ENCODE measurements at regions not wholly inside any gene's neighbourhood (a gene's known extent, or its start where the extent isn't known, plus 50 kb on each side); places are given as distances from the start of the nearest gene placed in this dataset.
A peak's percentile ranks its signal among the peaks of the same experiment; 100 is the strongest.

DNA sequence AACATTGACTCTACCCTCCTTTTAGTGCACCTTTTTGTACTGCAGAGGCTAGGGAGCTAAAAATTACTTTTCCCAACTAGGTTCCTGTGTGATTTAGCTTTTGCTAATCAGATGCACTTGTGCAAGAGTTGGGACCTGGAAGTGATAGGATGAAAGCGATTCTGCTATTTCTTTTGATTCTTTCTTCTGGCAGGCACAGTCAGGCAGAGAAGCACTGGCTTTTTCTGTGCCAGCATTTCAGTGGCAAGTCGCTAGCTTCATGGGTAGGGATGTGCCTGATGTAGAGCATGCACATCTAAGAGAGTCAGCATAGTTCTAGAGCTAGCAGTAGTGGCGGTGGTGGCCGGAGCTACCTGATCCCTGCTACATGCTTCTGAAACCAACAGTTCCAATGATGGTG is 89.8 kb downstream of the MDH1 start:
- Histone ChIP-seq H3K4me1 (peaks cover 0 to 7% (median 0%) of the 10 kb centered on the region in 3 donors), H3K9me3 (no peaks in the 10 kb centered on the region), H3K27ac (no peak overlapping the region), H3K27me3 (no peaks in the 10 kb centered on the region), H3K36me3 (no peaks in the 10 kb centered on the region), H3K4me3 (no peak overlapping the region)
- ATAC-seq: no peak
- WGBS, 2 donors (ENCODE audit: low coverage in 1 of 2): 75 to 83% methylated on average over 4 of the region's 4 CpGs
- TF ChIP-seq EP300 (IDR thresholded peaks at IDR 0.05) (no peak), POLR2AphosphoS5 (IDR thresholded peaks at IDR 0.05) (no peak), POLR2A (IDR thresholded peaks at IDR 0.05) (no peak)
- TF ChIP-seq, protein P1, sequence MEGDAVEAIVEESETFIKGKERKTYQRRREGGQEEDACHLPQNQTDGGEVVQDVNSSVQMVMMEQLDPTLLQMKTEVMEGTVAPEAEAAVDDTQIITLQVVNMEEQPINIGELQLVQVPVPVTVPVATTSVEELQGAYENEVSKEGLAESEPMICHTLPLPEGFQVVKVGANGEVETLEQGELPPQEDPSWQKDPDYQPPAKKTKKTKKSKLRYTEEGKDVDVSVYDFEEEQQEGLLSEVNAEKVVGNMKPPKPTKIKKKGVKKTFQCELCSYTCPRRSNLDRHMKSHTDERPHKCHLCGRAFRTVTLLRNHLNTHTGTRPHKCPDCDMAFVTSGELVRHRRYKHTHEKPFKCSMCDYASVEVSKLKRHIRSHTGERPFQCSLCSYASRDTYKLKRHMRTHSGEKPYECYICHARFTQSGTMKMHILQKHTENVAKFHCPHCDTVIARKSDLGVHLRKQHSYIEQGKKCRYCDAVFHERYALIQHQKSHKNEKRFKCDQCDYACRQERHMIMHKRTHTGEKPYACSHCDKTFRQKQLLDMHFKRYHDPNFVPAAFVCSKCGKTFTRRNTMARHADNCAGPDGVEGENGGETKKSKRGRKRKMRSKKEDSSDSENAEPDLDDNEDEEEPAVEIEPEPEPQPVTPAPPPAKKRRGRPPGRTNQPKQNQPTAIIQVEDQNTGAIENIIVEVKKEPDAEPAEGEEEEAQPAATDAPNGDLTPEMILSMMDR (IDR thresholded peaks at IDR 0.05): no peak

DNA sequence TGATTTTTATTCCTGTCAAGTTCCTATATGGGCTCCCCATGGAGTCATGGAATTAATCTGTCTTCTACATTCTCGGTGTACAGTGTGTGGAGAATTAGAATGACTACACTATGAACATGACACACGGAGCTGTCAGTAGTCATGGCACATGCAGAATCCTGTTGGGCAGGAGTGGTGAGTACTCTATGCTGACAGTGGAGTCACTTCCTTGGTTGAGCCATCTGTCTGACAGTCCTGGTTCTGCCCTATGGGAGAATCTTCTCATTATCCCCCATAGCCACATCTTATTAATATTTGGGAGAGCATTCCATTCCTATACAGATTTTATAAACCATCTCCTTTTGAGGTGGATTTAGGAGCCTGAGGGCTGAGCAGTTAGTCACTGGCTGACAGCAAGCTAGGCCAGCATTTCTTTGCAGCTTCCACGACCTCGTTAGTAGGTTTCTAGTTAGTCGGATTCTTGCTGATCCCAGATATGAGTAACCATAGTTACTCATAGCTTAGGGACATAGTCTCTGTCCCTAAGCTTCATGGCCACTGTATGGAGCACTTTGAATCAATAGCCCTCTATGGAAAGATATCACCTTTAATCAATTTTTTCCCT is 90.6 kb downstream of the MDH1 start:
- no peaks in the 10 kb centered on the region for H3K36me3 ChIP-seq
- no peak overlapping the region for H3K27ac ChIP-seq
- ATAC-seq: no peak
- no peak for TF ChIP-seq POLR2A (IDR thresholded peaks at IDR 0.05)
- TF ChIP-seq POLR2AphosphoS5 (IDR thresholded peaks at IDR 0.05): no peak
- no peak for TF ChIP-seq EP300 (IDR thresholded peaks at IDR 0.05)
- TF ChIP-seq, protein P1 (IDR thresholded peaks at IDR 0.05): no peak
- WGBS, 2 donors (ENCODE audit: low coverage in 1 of 2): 83 to 96% methylated on average over 2 to 4 of the region's 5 CpGs
- no peak overlapping the region for H3K4me3 ChIP-seq
- H3K4me1 ChIP-seq: peaks cover 0 to 7% (median 0%) of the 10 kb centered on the region in 3 donors
- no peaks in the 10 kb centered on the region for H3K27me3 ChIP-seq
- H3K9me3 ChIP-seq: no peaks in the 10 kb centered on the region

DNA sequence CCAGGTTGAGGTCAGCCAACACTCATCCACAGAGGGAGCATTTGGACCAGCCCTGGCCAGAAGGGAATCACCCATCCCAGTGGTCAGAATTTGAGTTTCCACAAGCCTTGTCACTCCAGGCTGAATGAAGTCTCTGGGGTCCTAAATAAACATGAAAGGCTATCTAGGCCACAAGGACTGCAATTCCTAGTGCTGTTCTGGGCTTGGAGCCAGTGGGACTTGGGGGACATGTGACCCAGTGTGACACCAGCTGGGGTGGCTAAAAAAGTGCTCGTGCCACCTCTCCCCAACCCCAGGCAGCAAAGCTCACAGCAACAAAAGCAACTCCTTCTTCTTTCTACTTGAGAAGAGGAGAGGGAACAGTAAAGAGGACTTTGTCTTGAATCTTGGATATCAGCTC is 91.7 kb downstream of the MDH1 start:
- no peak overlapping the region for H3K27ac ChIP-seq
- ATAC-seq: no peak
- 80% methylated on average over 1 of the region's 1 CpG; no CpG with 5 or more reads in 1 of the 2 donors for WGBS, 2 donors (ENCODE audit: low coverage in 1 of 2)

DNA sequence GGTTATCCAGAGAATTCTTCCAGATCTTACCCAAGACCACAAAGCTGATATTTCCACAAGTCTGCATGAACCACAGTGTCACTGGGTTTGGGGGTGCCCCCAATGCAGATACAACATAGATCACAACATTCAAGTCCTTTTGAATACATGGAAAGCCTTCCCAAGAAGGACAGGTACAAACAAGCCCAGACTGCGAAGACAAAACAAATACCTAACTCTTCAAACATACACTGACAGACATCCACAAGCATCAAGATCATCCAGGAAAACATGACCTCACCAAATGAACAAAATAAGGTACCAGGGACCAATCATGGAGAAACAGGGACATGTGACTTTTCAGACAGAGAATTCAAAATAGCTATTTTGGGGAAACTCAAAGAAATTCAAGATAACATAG is 93.1 kb downstream of the MDH1 start:
- Histone ChIP-seq H3K4me3 (no peak overlapping the region), H3K27me3 (no peaks in the 10 kb centered on the region), H3K4me1 (no peaks in the 10 kb centered on the region), H3K36me3 (no peaks in the 10 kb centered on the region), H3K9me3 (no peaks in the 10 kb centered on the region), H3K27ac (no peak overlapping the region)
- ATAC-seq: no peak
- WGBS, 2 donors (ENCODE audit: low coverage in 1 of 2): 80 to 86% methylated on average over 1 of the region's 1 CpG
- TF ChIP-seq POLR2A (IDR thresholded peaks at IDR 0.05): no peak
- no peak for TF ChIP-seq EP300 (IDR thresholded peaks at IDR 0.05)
- TF ChIP-seq, protein P1 (IDR thresholded peaks at IDR 0.05): no peak
- no peak for TF ChIP-seq POLR2AphosphoS5 (IDR thresholded peaks at IDR 0.05)

More for the DNA sequence above, 91.7 kb downstream of the MDH1 start:
- Histone ChIP-seq H3K36me3 (no peaks in the 10 kb centered on the region), H3K4me1 (peaks cover 0 to 7% (median 0%) of the 10 kb centered on the region in 3 donors), H3K4me3 (no peak overlapping the region), H3K9me3 (no peaks in the 10 kb centered on the region), H3K27me3 (no peaks in the 10 kb centered on the region)
- TF ChIP-seq, protein P1 (IDR thresholded peaks at IDR 0.05): no peak
- TF ChIP-seq POLR2AphosphoS5 (IDR thresholded peaks at IDR 0.05): no peak
- no peak for TF ChIP-seq EP300 (IDR thresholded peaks at IDR 0.05)
- no peak for TF ChIP-seq POLR2A (IDR thresholded peaks at IDR 0.05)

DNA sequence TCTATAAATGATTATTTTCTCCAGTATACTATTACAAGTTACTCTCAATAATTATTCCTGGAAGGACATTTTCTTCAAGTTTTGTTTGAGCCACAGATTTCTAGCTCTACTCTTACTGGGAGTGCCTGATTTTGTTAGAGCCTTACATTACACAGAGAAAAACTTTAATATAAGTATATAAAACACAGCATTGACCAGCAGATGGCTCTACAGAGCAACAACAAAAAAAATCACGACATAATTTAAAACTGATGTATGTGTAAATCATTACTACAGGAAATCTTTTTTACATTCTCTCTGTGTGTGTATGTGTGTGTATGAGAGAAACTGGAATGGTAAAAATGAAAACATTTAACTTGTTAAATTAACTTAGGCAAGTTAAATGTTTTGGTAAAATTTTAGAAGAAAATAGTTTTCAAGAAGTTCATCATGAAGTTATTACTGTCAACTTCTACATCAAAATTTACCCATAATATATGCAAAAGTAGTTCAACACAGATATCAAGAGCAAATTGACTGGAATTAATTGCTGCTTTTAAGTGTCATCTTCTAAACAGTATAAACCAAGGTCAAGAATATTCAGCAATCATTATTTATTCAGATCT is 103.3 kb downstream of the MDH1 start:
- ATAC-seq: no peak

More for the DNA sequence above, 103.3 kb downstream of the MDH1 start:
- Histone ChIP-seq H3K9me3 (no peaks in the 10 kb centered on the region), H3K4me3 (no peak overlapping the region), H3K27me3 (no peaks in the 10 kb centered on the region), H3K27ac (no peak overlapping the region), H3K4me1 (no peaks in the 10 kb centered on the region), H3K36me3 (no peaks in the 10 kb centered on the region)
- 0 to 5% methylated on average over 1 of the region's 1 CpG for WGBS, 2 donors (ENCODE audit: low coverage in 1 of 2)
- TF ChIP-seq POLR2A (IDR thresholded peaks at IDR 0.05): no peak
- TF ChIP-seq, protein P1 (IDR thresholded peaks at IDR 0.05): peak; percentile 32 to 61 (median 54)

All from gastroesophageal sphincter (tissue), 4 donors.